A673 (cell line): ENCODE measurements at regions not wholly inside any gene's neighbourhood (a gene's known extent, or its start where the extent isn't known, plus 50 kb on each side); places are given as distances from the start of the nearest gene placed in this dataset.
"Not testable (repeated sequence)": the region's sequence is repeated elsewhere in the genome, so short reads cannot be mapped to it uniquely, and the experiment has no call there.

Experiments
- BruUV-seq: library from RNA; stranded (reverse); fragments of 400-500 nt; replicated peaks from 2 replicates; lab custom pipeline; 2021; lab: Mats Ljungman, UMichigan
- CTCF ChIA-PET: fragments of 300-600 bp; sonication (Branson Sonifier 250); formaldehyde crosslinking; loops from one replicate; lab custom pipeline; 2022; ENCODE audit warnings: antibody characterized with exemption; lab: Charles Lee
- POLR2A ChIA-PET: fragments of 300-600 bp; sonication (Branson Sonifier 250); formaldehyde crosslinking; loops from one replicate; lab custom pipeline; 2022; ENCODE audit warnings: antibody characterized with exemption; ENCODE audit not compliant: low non-redundant PET; lab: Charles Lee
- DNase-seq: peaks from one replicate; pipeline ENCODE4 v3.0.0-alpha.2; 2015; ENCODE audit warnings: low spot score
- H3K27ac ChIP-seq: fragments of 200-600 bp; sonication (generic); 2 replicates; pipeline ENCODE4 v1.5.1; 2016; ENCODE audit warnings: mixed run types, low read depth, mild to moderate bottlenecking, mixed read lengths, antibody characterized with exemption, low read length; ENCODE audit not compliant: poor library complexity, severe bottlenecking
- H3K27me3 ChIP-seq: fragments of 200-600 bp; sonication (generic); replicated peaks from 2 replicates; pipeline ENCODE4 v1.6.1; 2017; ENCODE audit warnings: mixed run types, low read depth, mild to moderate bottlenecking, mixed read lengths, antibody characterized with exemption, low read length; ENCODE audit not compliant: insufficient read depth, poor library complexity
- H3K36me3 ChIP-seq: fragments of 200-600 bp; sonication (generic); 2 replicates; pipeline ENCODE4 v1.6.1; 2016; ENCODE audit warnings: mixed run types, mild to moderate bottlenecking, mixed read lengths, antibody characterized with exemption, low read length; ENCODE audit not compliant: insufficient read depth, poor library complexity, severe bottlenecking
- H3K4me1 ChIP-seq: fragments of 200-600 bp; sonication (generic); 2 replicates; pipeline ENCODE4 v1.6.1; 2017; ENCODE audit warnings: mixed run types, mild to moderate bottlenecking, mixed read lengths, antibody characterized with exemption, low read length; ENCODE audit not compliant: insufficient read depth, poor library complexity, severe bottlenecking
- H3K4me3 ChIP-seq: fragments of 200-600 bp; sonication (generic); 2 replicates; pipeline ENCODE4 v1.5.1; 2016; ENCODE audit warnings: low read depth, mixed run types, mild to moderate bottlenecking, mixed read lengths, low read length; ENCODE audit not compliant: poor library complexity, severe bottlenecking
- H3K9me3 ChIP-seq: fragments of 200-600 bp; sonication (generic); 2 replicates; pipeline ENCODE4 v1.6.1; 2016; ENCODE audit warnings: mixed run types, low read depth, mild to moderate bottlenecking, mixed read lengths, antibody characterized with exemption, low read length; ENCODE audit not compliant: poor library complexity, severe bottlenecking
- EZH2 ChIP-seq: fragments of 200-600 bp; sonication (generic); IDR thresholded peaks from 2 replicates; pipeline ENCODE4 v1.6.1; 2017; ENCODE audit warnings: borderline replicate concordance, low read depth, mild to moderate bottlenecking, mixed read lengths, antibody characterized with exemption, low read length; ENCODE audit not compliant: poor library complexity, severe bottlenecking
- intact Hi-C: fragments of 100-400 bp; cut with micrococcal nuclease; formaldehyde crosslinking; loops from one replicate; pipeline ENCODE4 v1.10.0; 2022; ENCODE audit not compliant: unreplicated experiment
- TF ChIP-seq, protein P1 (sequence below): fragments of 300-800, 200-600 bp; sonication (generic); conservative IDR thresholded peaks from 2 replicates; pipeline ENCODE4 v1.5.1; 2017; ENCODE audit warnings: low read depth, mild to moderate bottlenecking, antibody characterized with exemption, low read length, moderate library complexity, mixed read lengths

DNA sequence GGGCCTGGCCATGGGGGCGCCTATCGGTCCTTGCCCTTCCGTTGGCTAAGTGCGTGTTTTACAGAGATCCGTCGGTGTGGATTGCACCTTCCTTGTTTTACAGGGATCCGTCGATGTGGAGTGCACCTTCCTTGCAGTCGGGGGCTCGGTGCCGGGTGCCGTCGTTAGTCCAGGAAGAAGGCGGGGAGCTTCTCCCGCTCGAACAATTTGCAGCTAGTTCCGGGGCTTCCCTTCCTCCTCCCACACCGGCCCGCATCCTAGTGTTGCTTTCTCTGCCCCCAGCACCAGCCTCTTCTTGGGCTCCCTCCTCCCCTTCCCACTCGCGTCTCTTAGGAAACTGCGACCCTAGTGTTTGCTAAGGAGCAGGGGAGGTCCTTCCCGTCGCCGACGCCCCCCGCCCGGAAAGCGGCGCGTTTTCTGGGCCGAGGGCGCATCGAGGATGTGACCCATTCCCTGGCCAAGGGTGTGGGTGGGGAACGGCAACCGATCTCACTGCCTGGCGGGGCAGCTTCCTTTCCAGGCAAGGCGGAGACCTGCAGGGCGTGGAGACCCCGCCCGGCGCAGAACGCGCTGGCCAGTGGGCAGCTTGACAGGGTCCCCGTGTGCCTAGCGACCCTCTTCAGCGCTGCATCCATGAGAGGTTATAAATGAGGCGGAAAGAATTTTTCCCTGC, 75.7 kb upstream of the ZNF91 start:
- intact Hi-C loops: no loop called here
- H3K4me1 ChIP-seq: no peaks in the 10 kb centered on the region
- no peak for DNase-seq
- TF ChIP-seq EZH2: no peak
- TF ChIP-seq, protein P1, sequence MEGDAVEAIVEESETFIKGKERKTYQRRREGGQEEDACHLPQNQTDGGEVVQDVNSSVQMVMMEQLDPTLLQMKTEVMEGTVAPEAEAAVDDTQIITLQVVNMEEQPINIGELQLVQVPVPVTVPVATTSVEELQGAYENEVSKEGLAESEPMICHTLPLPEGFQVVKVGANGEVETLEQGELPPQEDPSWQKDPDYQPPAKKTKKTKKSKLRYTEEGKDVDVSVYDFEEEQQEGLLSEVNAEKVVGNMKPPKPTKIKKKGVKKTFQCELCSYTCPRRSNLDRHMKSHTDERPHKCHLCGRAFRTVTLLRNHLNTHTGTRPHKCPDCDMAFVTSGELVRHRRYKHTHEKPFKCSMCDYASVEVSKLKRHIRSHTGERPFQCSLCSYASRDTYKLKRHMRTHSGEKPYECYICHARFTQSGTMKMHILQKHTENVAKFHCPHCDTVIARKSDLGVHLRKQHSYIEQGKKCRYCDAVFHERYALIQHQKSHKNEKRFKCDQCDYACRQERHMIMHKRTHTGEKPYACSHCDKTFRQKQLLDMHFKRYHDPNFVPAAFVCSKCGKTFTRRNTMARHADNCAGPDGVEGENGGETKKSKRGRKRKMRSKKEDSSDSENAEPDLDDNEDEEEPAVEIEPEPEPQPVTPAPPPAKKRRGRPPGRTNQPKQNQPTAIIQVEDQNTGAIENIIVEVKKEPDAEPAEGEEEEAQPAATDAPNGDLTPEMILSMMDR: no peak
- BruUV-seq: no TSS peak
- CTCF ChIA-PET: no interaction called here
- H3K4me3 ChIP-seq: no peak overlapping the region
- no peak overlapping the region for H3K27ac ChIP-seq
- POLR2A ChIA-PET: no interaction called here
- H3K36me3 ChIP-seq: no peaks in the 10 kb centered on the region
- no peaks in the 10 kb centered on the region for H3K27me3 ChIP-seq
- H3K9me3 ChIP-seq: peaks cover 59% of the 10 kb centered on the region

DNA sequence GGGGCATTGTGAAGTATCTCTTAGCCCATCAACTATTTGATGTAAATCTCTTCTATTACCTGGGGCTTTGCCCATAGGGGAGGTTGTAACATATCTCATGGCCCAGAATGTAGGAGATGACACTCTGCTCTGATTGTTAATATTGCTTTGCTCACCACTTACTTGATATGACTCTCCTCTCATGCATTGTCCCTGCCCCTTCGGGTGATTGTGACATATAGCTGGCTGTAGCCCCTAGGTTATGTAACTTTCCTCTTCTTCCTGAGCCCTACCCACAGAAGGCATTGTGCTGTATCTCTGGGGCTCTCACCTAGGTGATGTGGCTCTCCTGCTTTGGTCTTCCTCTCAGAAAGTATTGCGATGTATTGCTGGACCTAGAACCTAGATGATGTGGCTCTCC, 69.1 kb upstream of the ZNF91 start:
- H3K4me1 ChIP-seq, CTCF ChIA-PET, H3K36me3 ChIP-seq, H3K4me3 ChIP-seq, BruUV-seq, intact Hi-C loops, H3K27me3 ChIP-seq, DNase-seq, POLR2A ChIA-PET, H3K27ac ChIP-seq: not testable (repeated sequence)
- H3K9me3 ChIP-seq: peaks cover 37% of the 10 kb centered on the region

DNA sequence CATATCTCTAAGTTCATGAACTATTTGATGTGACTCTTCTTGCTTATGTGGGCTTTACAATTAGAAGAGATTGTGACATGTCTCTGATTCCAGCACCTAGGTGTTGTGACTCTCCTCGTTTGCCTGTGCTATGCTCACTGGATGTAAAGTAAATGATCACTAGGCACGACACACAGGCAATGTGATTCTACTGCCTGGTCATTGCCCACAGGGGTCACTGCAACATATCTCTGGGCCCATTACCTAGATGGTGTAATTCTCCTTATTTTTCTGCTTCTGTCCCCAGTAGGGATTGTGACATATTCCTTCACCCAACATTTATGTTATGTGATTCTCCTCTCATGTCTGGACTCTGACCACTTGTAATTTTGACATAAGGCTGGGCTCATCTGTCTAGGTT, 65.8 kb upstream of the ZNF91 start:
- CTCF ChIA-PET: no interaction called here
- POLR2A ChIA-PET: no interaction called here

More for the DNA sequence above, 65.8 kb upstream of the ZNF91 start:
- Histone ChIP-seq H3K36me3 (no peaks in the 10 kb centered on the region), H3K9me3 (peaks cover 23% of the 10 kb centered on the region), H3K4me3 (no peak overlapping the region), H3K27me3 (no peaks in the 10 kb centered on the region), H3K4me1 (no peaks in the 10 kb centered on the region), H3K27ac (no peak overlapping the region)
- intact Hi-C loops: no loop called here
- TF ChIP-seq, protein P1: no peak
- TF ChIP-seq EZH2: no peak
- no TSS peak for BruUV-seq
- DNase-seq: no peak
